Keratinocyte (primary cell): ENCODE measurements at regions not wholly inside any gene's neighbourhood (a gene's known extent, or its start where the extent isn't known, plus 50 kb on each side); places are given as distances from the start of the nearest gene placed in this dataset.
A peak's percentile ranks its signal among the peaks of the same experiment; 100 is the strongest.

Experiments used
- DNase-seq: peaks from one replicate; pipeline ENCODE4 v3.0.0-alpha.2; 2011; ENCODE audit warnings: low read depth, missing footprints, low spot score
- FAIRE-seq: peaks from 2 replicates; lab custom pipeline; 2011; peaks lifted over from hg19 to GRCh38; lab: Jason Lieb, UNC
- H2AFZ ChIP-seq: 2 replicates; pipeline ENCODE4 v1.6.0; 2012; ENCODE audit warnings: low read length, control low read depth, inconsistent platforms; ENCODE audit not compliant: control insufficient read depth
- H3K27ac ChIP-seq: 2 replicates; pipeline ENCODE4 v1.5.1; 2011; ENCODE audit warnings: low read length; ENCODE audit not compliant: control insufficient read depth, insufficient read depth
- H3K27me3 ChIP-seq: 3 replicates; pipeline ENCODE4 v1.6.0; 2011; ENCODE audit warnings: low read length; ENCODE audit not compliant: control insufficient read depth, insufficient read depth; ENCODE audit errors: extremely low read depth
- H3K36me3 ChIP-seq, 2 experiments: 2 replicates in 1 of 2; 3 replicates in 1 of 2; pipeline ENCODE4 v1.5.1; 2011; ENCODE audit warnings: low read length in 2 of 2, mild to moderate bottlenecking in 1 of 2; ENCODE audit not compliant: control insufficient read depth in 2 of 2, insufficient read depth in 2 of 2; ENCODE audit errors: extremely low read depth in 1 of 2
- H3K4me1 ChIP-seq: 3 replicates; pipeline ENCODE4 v1.5.1; 2011; ENCODE audit warnings: low read length; ENCODE audit not compliant: control insufficient read depth, insufficient read depth; ENCODE audit errors: extremely low read depth
- H3K4me2 ChIP-seq: 3 replicates; pipeline ENCODE4 v1.6.0; 2011; ENCODE audit warnings: low read depth, low read length; ENCODE audit not compliant: control insufficient read depth, insufficient read depth; ENCODE audit errors: extremely low read depth
- H3K4me3 ChIP-seq, 3 experiments: fragments of 200-600 bp in 1 of 3; sonication (generic) in 1 of 3; 2 replicates in 2 of 3; 3 replicates in 1 of 3; pipeline ENCODE4 v1.5.1; 2011 to 2016; ENCODE audit warnings: low read length in 3 of 3, mild to moderate bottlenecking in 3 of 3, control low read depth in 2 of 3, inconsistent platforms in 1 of 3, low read depth in 1 of 3, mixed read lengths in 1 of 3, mixed run types in 1 of 3, moderate library complexity in 1 of 3; ENCODE audit not compliant: control insufficient read depth in 2 of 3, insufficient read depth in 2 of 3; ENCODE audit errors: extremely low read depth in 1 of 3
- H3K79me2 ChIP-seq: 2 replicates; pipeline ENCODE4 v1.6.0; 2012; ENCODE audit warnings: low read length; ENCODE audit not compliant: control insufficient read depth, insufficient read depth
- H3K9ac ChIP-seq: 3 replicates; pipeline ENCODE4 v1.6.0; 2011; ENCODE audit warnings: low read length; ENCODE audit not compliant: control insufficient read depth, insufficient read depth; ENCODE audit errors: extremely low read depth
- H3K9me1 ChIP-seq: 3 replicates; pipeline ENCODE4 v1.6.0; 2011; ENCODE audit warnings: low read length; ENCODE audit not compliant: control insufficient read depth, insufficient read depth; ENCODE audit errors: extremely low read depth
- H3K9me3 ChIP-seq: 2 replicates; pipeline ENCODE4 v1.5.1; 2012; ENCODE audit warnings: low read depth, low read length; ENCODE audit not compliant: control insufficient read depth
- H4K20me1 ChIP-seq: 3 replicates; pipeline ENCODE4 v1.6.0; 2011; ENCODE audit warnings: low read length; ENCODE audit not compliant: control insufficient read depth, insufficient read depth; ENCODE audit errors: extremely low read depth
- CTCF ChIP-seq, 3 experiments: IDR thresholded peaks in 1 of 3; conservative IDR thresholded peaks in 1 of 3; optimal IDR thresholded peaks in 1 of 3; 2 replicates in 2 of 3; 3 replicates in 1 of 3; pipeline versions ENCODE3 to v1.5.1; 2011; ENCODE audit warnings: low read length in 3 of 3, mild to moderate bottlenecking in 3 of 3, moderate library complexity in 2 of 3, control low read depth in 1 of 3, inconsistent platforms in 1 of 3; ENCODE audit not compliant: insufficient read depth in 2 of 3; ENCODE audit errors: extremely low read depth in 1 of 3
- EZH2 ChIP-seq: IDR thresholded peaks from one replicate; pipeline ENCODE4 v1.6.1; 2012; ENCODE audit warnings: inconsistent platforms, mild to moderate bottlenecking, low read length, moderate library complexity
- dilution Hi-C: fragments of 300-500 bp; cut with MboI; formaldehyde crosslinking; loops from one replicate; pipeline ENCODE4 v1.7.0; 2020; ENCODE audit warnings: low sequenced_read_pairs; ENCODE audit not compliant: extremely low pct_ligation_motif_present

DNA sequence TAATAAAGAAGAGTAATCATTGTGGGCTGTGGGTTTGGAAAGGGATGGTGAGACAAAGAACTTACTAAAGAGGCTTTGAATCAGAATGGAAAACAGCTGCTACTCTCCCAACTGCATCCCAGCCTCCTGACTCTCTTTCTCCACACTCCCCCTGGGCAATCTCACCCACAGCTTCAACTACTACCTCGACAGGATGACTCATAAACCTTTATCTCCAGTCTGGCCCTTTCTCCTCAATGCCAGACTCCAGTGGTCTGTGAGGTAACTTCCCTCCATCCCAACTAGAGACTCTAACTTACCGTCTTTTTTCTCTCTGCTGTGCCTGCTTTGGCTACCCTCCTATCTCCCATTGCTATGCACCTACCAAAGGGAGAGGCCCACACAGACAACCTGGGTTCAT, 135.3 kb upstream of the RREB1 start:
- TF ChIP-seq EZH2 = no peak
- Histone ChIP-seq H2AFZ (no peak overlapping the region), H3K79me2 (no peaks in the 10 kb centered on the region), H3K4me2 (no peak overlapping the region), H4K20me1 (no peaks in the 10 kb centered on the region), H3K36me3 (no peaks in the 10 kb centered on the region), H3K27ac (no peak overlapping the region), H3K9me1 (no peaks in the 10 kb centered on the region), H3K4me3 (no peak overlapping the region), H3K9ac (no peak overlapping the region), H3K4me1 (peaks cover 38% of the 10 kb centered on the region), H3K9me3 (no peaks in the 10 kb centered on the region), H3K27me3 (no peaks in the 10 kb centered on the region)
- peak; percentile 62 for DNase-seq
- FAIRE-seq = peak; percentile 78
- dilution Hi-C loops = no loop called here

DNA sequence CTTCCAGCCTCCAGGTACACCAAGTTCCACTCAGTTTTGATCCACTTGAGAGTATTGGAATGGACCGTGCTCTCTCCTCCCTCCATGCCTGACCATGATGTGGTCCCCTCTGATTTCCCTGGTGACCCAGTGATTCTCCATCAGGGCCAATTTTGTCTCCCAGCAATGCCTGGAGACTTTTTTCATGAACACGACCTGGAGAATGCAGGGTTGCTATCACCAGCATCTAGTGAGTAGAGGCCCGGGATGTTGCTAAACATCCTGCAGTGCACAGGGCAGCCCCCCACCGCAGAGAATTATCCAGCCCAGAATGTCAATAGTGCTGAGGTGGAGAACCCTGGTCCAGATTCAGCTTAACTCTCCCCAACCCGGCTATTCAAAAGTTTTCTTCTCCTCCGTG, 134.0 kb upstream of the RREB1 start:
- Histone ChIP-seq H3K4me1 (peaks cover 44% of the 10 kb centered on the region), H3K9me3 (no peaks in the 10 kb centered on the region), H2AFZ (no peak overlapping the region), H3K9ac (no peak overlapping the region), H3K27ac (no peak overlapping the region), H3K27me3 (no peaks in the 10 kb centered on the region), H3K4me2 (no peak overlapping the region), H3K9me1 (no peaks in the 10 kb centered on the region), H4K20me1 (no peaks in the 10 kb centered on the region), H3K79me2 (no peaks in the 10 kb centered on the region), H3K36me3 (no peaks in the 10 kb centered on the region), H3K4me3 (no peak overlapping the region)
- DNase-seq (no peak), FAIRE-seq (no peak)
- dilution Hi-C loops = no loop called here
- TF ChIP-seq EZH2 (no peak), CTCF (optimal IDR thresholded peaks at IDR 0.05 in 1 of 3, IDR thresholded peaks at IDR 0.05 in 1 of 3, conservative IDR thresholded peaks at IDR 0.05 in 1 of 3; ENCODE audit: extremely low read depth in 1 of 3, insufficient read depth in 2 of 3, low read length in 3 of 3) (no peak)

- no peak for TF ChIP-seq EZH2
- no peak for TF ChIP-seq CTCF (optimal IDR thresholded peaks at IDR 0.05 in 1 of 3, IDR thresholded peaks at IDR 0.05 in 1 of 3, conservative IDR thresholded peaks at IDR 0.05 in 1 of 3; ENCODE audit: extremely low read depth in 1 of 3, insufficient read depth in 2 of 3, low read length in 3 of 3)
- no peaks in the 10 kb centered on the region for H4K20me1 ChIP-seq
- H3K79me2 ChIP-seq = no peaks in the 10 kb centered on the region
- DNase-seq (no peak), FAIRE-seq (no peak)
- no peak overlapping the region for H3K4me2 ChIP-seq
- no peaks in the 10 kb centered on the region for H3K36me3 ChIP-seq
- H3K9me3 ChIP-seq = no peaks in the 10 kb centered on the region
- H3K9me1 ChIP-seq = no peaks in the 10 kb centered on the region
- dilution Hi-C loops = no loop called here
- H3K27me3 ChIP-seq = no peaks in the 10 kb centered on the region
- H3K4me1 ChIP-seq = peaks cover 32% of the 10 kb centered on the region
- no peak overlapping the region for H3K9ac ChIP-seq
- no peak overlapping the region for H3K4me3 ChIP-seq
- no peak overlapping the region for H3K27ac ChIP-seq
- no peak overlapping the region for H2AFZ ChIP-seq
These were observed 132.2 kb upstream of the RREB1 start for GRCh38 chr6:6975459-6976111.
